ENCODE measurements at regions not wholly inside any gene's neighbourhood (a gene's known extent, or its start where the extent isn't known, plus 50 kb on each side); places are given as distances from the start of the nearest gene placed in this dataset.

GRCh38 chr6:164013480-164014208 is 599.1 kb downstream of the QKI start:
- TF ChIP-seq TCF4 (CRISPR knock-in tag; IDR thresholded peaks at IDR 0.05; ENCODE audit: borderline replicate concordance) (no peak), ARNTL (CRISPR knock-in tag; IDR thresholded peaks at IDR 0.05; ENCODE audit: borderline replicate concordance, low read depth) (no peak), ZFP30 (CRISPR knock-in tag; IDR thresholded peaks at IDR 0.05) (no peak)
- ATAC-seq: no peak

GRCh38 chr6:164011321-164011720 is 596.8 kb downstream of the QKI start:
- ATAC-seq: no peak
- TF ChIP-seq PATZ1 (CRISPR knock-in tag; IDR thresholded peaks at IDR 0.05; ENCODE audit: borderline replicate concordance) (no peak), CREB5 (CRISPR knock-in tag; IDR thresholded peaks at IDR 0.05; ENCODE audit: low read depth) (no peak), ZC3H10 (CRISPR knock-in tag; IDR thresholded peaks at IDR 0.05) (no peak), SNAI2 (CRISPR knock-in tag; IDR thresholded peaks at IDR 0.05) (no peak), ESRRG (CRISPR knock-in tag; IDR thresholded peaks at IDR 0.05) (no peak), ZFP30 (CRISPR knock-in tag; IDR thresholded peaks at IDR 0.05) (no peak), OSR1 (CRISPR knock-in tag; IDR thresholded peaks at IDR 0.05) (no peak), TSHZ2 (CRISPR knock-in tag; IDR thresholded peaks at IDR 0.05) (no peak)

GRCh38 chr6:164010441-164011103 is 596.1 kb downstream of the QKI start:
- ATAC-seq: no peak
- TF ChIP-seq OSR1 (CRISPR knock-in tag; IDR thresholded peaks at IDR 0.05): no peak
- no peak for TF ChIP-seq PATZ1 (CRISPR knock-in tag; IDR thresholded peaks at IDR 0.05; ENCODE audit: borderline replicate concordance)

GRCh38 chr6:164008902-164009301 is 594.4 kb downstream of the QKI start:
- TF ChIP-seq ZC3H10 (CRISPR knock-in tag; IDR thresholded peaks at IDR 0.05): no peak
- TF ChIP-seq ZFP30 (CRISPR knock-in tag; IDR thresholded peaks at IDR 0.05): no peak
- no peak for TF ChIP-seq ZFP3 (CRISPR knock-in tag; IDR thresholded peaks at IDR 0.05)
- TF ChIP-seq TSHZ2 (CRISPR knock-in tag; IDR thresholded peaks at IDR 0.05): no peak
- TF ChIP-seq OSR1 (CRISPR knock-in tag; IDR thresholded peaks at IDR 0.05): no peak
- no peak for TF ChIP-seq CREB5 (CRISPR knock-in tag; IDR thresholded peaks at IDR 0.05; ENCODE audit: low read depth)
- ATAC-seq: no peak

Data from SK-N-SH treated with all-trans-retinoic acid at 6 μM for 48 hours (cell line).